ENCODE measurements at regions not wholly inside any gene's neighbourhood (a gene's known extent, or its start where the extent isn't known, plus 50 kb on each side); places are given as distances from the start of the nearest gene placed in this dataset.
A peak's percentile ranks its signal among the peaks of the same experiment; 100 is the strongest.

DNA sequence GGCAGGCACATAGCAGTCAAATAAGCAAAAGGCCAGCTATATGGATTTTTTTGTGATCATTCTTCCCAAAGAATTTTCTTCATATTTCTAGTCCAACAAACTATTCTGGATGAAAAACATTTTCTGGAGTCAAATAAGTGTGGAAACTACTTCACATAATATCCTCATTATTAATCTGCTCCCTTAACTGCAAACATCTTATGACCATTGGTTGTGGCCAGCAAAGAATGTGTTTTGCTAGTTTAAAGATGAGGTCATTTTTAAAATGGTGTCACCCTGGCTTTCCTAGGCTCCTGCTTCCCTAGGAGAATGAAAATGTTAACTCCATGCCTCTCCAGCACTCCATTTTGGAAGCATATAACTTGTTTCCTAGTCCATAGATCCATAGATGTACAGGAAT is 118.8 kb downstream of the SST start:
- DNase-seq (ENCODE audit: low read depth, low spot score) = peak; percentile 35
- TF ChIP-seq, protein P1, sequence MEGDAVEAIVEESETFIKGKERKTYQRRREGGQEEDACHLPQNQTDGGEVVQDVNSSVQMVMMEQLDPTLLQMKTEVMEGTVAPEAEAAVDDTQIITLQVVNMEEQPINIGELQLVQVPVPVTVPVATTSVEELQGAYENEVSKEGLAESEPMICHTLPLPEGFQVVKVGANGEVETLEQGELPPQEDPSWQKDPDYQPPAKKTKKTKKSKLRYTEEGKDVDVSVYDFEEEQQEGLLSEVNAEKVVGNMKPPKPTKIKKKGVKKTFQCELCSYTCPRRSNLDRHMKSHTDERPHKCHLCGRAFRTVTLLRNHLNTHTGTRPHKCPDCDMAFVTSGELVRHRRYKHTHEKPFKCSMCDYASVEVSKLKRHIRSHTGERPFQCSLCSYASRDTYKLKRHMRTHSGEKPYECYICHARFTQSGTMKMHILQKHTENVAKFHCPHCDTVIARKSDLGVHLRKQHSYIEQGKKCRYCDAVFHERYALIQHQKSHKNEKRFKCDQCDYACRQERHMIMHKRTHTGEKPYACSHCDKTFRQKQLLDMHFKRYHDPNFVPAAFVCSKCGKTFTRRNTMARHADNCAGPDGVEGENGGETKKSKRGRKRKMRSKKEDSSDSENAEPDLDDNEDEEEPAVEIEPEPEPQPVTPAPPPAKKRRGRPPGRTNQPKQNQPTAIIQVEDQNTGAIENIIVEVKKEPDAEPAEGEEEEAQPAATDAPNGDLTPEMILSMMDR (IDR thresholded peaks at IDR 0.05; ENCODE audit: low read depth, low read length) = no peak
- H3K4me3 ChIP-seq (ENCODE audit: low read depth, low read length) = no peak overlapping the region
- in situ Hi-C loops (cut with HindIII; ENCODE audit: low sequenced_read_pairs) = no loop called here

DNA sequence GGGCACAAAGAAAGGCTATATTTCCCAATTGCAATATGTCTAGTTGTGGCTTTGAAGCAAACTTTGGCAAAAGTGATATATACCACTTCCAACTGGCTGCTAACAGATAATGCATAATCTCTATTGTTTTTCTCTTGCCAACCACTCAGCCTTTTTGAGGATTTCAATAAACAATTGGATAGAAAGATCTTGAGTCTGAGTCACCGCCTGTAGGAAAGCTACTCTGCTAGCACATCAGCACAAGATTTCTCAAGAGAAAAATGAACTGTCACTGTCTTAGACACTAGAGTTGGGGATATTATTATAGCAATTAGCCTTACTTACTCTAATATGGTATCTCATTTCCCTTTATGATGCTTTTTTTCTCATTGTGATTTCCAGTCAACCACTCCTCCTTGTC is 119.7 kb downstream of the SST start:
- no peak overlapping the region for H3K4me3 ChIP-seq (ENCODE audit: low read depth, low read length)
- TF ChIP-seq, protein P1 (IDR thresholded peaks at IDR 0.05; ENCODE audit: low read depth, low read length) = no peak
- in situ Hi-C loops (cut with HindIII; ENCODE audit: low sequenced_read_pairs) = no loop called here
- no peak for DNase-seq (ENCODE audit: low read depth, low spot score)

DNA sequence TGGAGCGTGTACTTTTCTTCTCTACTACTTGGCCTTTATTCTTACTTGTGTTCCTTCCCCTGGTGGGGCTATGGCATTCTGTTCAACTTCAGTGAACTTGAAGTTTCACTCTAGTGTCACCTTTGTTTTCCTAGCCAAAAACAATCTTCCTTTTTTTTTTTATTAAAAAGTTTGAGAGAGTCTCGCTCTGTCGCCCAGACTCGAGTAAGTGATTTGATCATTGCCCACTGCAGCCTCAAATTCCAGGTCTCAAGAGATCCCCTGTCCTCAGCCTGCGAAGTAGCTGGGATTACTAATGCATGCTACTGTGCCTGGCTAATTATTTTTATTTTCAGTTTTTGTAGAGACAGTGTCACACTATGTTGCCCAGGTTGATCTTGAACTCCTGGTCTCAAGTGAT is 124.8 kb downstream of the SST start:
- no peak for DNase-seq (ENCODE audit: low read depth, low spot score)
- TF ChIP-seq, protein P1 (IDR thresholded peaks at IDR 0.05; ENCODE audit: low read depth, low read length) = no peak
- in situ Hi-C loops (cut with HindIII; ENCODE audit: low sequenced_read_pairs) = no loop called here
- H3K4me3 ChIP-seq (ENCODE audit: low read depth, low read length) = no peak overlapping the region

DNA sequence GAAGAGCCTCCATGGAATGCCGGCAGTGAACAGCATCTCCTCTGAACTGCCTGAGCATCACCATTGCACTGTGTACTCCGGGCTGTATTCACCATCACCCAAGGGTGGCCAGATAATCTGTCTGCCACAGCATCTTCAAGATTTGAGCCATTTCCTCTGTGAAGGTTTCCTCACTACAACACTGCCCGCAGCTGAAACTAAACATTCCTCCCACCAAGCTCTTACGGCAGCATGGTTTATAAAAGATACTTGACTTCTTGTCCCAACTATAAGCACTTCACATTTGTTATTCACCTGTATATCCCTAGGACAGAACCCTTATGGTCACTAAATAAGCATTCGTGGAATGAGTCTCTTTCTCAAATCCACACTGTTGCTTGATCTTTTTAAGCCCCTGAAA is 125.9 kb downstream of the SST start:
- no peak overlapping the region for H3K4me3 ChIP-seq (ENCODE audit: low read depth, low read length)
- in situ Hi-C loops (cut with HindIII; ENCODE audit: low sequenced_read_pairs) = no loop called here
- TF ChIP-seq, protein P1 (IDR thresholded peaks at IDR 0.05; ENCODE audit: low read depth, low read length) = no peak
- DNase-seq (ENCODE audit: low read depth, low spot score) = no peak

DNA sequence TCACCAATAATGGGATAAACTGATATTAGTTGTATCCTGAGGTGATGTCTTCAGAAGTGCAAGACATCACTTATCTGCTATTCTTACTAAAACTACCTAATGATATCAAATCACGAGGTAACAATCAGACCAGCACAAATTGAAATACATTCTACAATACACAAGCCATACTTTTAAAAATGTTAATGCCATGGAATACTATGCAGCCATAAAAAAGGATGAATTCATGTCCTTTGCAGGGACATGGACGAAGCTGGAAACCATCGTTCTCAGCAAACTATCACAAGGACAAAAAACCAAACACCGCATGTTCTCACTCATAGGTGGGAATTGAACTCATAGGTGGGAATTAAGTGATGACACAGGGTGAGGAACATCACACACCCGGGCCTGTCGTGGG is 129.3 kb downstream of the SST start:
- in situ Hi-C loops (cut with HindIII; ENCODE audit: low sequenced_read_pairs) = no loop called here
- no peak overlapping the region for H3K4me3 ChIP-seq (ENCODE audit: low read depth, low read length)
- DNase-seq (ENCODE audit: low read depth, low spot score) = no peak
- TF ChIP-seq, protein P1 (IDR thresholded peaks at IDR 0.05; ENCODE audit: low read depth, low read length) = no peak

DNA sequence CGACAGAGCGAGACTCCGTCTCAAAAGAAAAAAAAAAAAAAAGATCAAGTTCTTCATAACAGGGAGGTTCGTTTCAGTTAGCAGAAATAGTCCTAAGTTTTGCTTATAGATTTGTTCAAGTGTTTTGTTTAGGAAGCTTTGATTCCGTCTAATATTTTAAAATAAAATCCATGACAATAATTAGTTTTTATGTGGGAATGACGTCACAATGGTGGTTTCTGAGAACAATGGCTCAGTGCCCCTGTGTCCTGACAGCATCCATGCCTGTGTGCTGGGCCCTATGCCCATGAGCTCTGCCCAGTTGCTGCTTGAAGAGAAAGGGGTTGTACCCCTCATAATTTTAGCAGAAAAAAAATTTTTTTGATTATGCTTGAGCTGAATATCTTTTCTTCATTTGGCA is 134.0 kb downstream of the SST start:
- TF ChIP-seq, protein P1 (IDR thresholded peaks at IDR 0.05; ENCODE audit: low read depth, low read length) = no peak
- DNase-seq (ENCODE audit: low read depth, low spot score) = no peak
- in situ Hi-C loops (cut with HindIII; ENCODE audit: low sequenced_read_pairs) = no loop called here
- H3K4me3 ChIP-seq (ENCODE audit: low read depth, low read length) = no peak overlapping the region

DNA sequence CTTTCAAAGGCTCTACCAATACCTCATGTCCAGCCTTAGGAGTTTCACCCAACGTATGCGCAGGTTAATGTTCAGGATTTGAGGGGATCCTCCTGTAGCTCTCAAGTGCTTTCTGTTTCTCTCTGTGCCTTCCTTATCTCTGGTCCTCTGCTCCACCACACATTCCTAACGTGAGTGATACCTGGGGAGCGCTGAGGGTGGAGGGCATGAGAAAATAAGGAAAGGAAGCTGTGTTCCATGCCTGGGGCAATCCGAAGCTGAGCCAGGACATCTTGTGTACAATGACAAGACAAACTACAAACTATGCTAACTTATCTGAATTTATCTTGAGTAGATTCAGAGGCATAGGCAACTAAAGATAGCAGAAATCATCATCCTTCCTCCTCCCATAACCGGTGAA is 136.4 kb downstream of the SST start:
- in situ Hi-C loops (cut with HindIII; ENCODE audit: low sequenced_read_pairs) = no loop called here
- no peak overlapping the region for H3K4me3 ChIP-seq (ENCODE audit: low read depth, low read length)
- TF ChIP-seq, protein P1 (IDR thresholded peaks at IDR 0.05; ENCODE audit: low read depth, low read length) = no peak
- no peak for DNase-seq (ENCODE audit: low read depth, low spot score)

All from astrocyte of the spinal cord (primary cell).